ENCODE measurements at regions not wholly inside any gene's neighbourhood (a gene's known extent, or its start where the extent isn't known, plus 50 kb on each side); places are given as distances from the start of the nearest gene placed in this dataset.
"Not testable (repeated sequence)": the region's sequence is repeated elsewhere in the genome, so short reads cannot be mapped to it uniquely, and the experiment has no call there.

GRCh38 chr15:77904901-77905300 is 172.6 kb downstream of the TBC1D2B start:
- DNase-seq (ENCODE audit: low read depth in 2 of 2) = no peak
- Histone ChIP-seq H3K27me3 (ENCODE audit: control insufficient read depth, insufficient read depth, low read length) (no peaks in the 10 kb centered on the region), H3K9me3 (ENCODE audit: control insufficient read depth, insufficient read depth, low read depth, low read length) (no peaks in the 10 kb centered on the region), H2AFZ (ENCODE audit: low read length) (no peak overlapping the region), H3K4me3 (replicated peaks in 1 of 4; ENCODE audit: control extremely low read depth in 1 of 4, insufficient read depth in 1 of 4, low read depth in 3 of 4, low read length in 4 of 4) (no peak overlapping the region), H4K20me1 (ENCODE audit: control insufficient read depth, extremely low read depth, insufficient read depth, low read length) (no peaks in the 10 kb centered on the region), H3K4me1 (ENCODE audit: control insufficient read depth, extremely low read depth, insufficient read depth, low read length) (no peaks in the 10 kb centered on the region), H3K9ac (ENCODE audit: insufficient read depth, low read length) (no peak overlapping the region), H3K27ac (ENCODE audit: insufficient read depth, low read length) (no peak overlapping the region), H3K4me2 (ENCODE audit: extremely low read depth, insufficient read depth, low read length) (no peak overlapping the region), H3K79me2 (ENCODE audit: control insufficient read depth, insufficient read depth, low read length) (no peaks in the 10 kb centered on the region), H3K36me3 (ENCODE audit: control insufficient read depth, insufficient read depth, low read length) (no peaks in the 10 kb centered on the region)
- no peak for TF ChIP-seq CTCF (conservative IDR thresholded peaks at IDR 0.05 in 1 of 2, IDR thresholded peaks at IDR 0.05 in 1 of 2; ENCODE audit: low read depth in 1 of 2, low read length in 2 of 2)
- no peak for TF ChIP-seq EZH2 (IDR thresholded peaks at IDR 0.05; ENCODE audit: low read length, missing control alignments)

- H3K79me2 ChIP-seq (ENCODE audit: control insufficient read depth, insufficient read depth, low read length) = no peaks in the 10 kb centered on the region
- no peaks in the 10 kb centered on the region for H3K27me3 ChIP-seq (ENCODE audit: control insufficient read depth, insufficient read depth, low read length)
- no peak overlapping the region for H3K4me3 ChIP-seq (replicated peaks in 1 of 4; ENCODE audit: control extremely low read depth in 1 of 4, insufficient read depth in 1 of 4, low read depth in 3 of 4, low read length in 4 of 4)
- H3K9me3 ChIP-seq (ENCODE audit: control insufficient read depth, insufficient read depth, low read depth, low read length) = no peaks in the 10 kb centered on the region
- no peak overlapping the region for H2AFZ ChIP-seq (ENCODE audit: low read length)
- no peak for TF ChIP-seq EZH2 (IDR thresholded peaks at IDR 0.05; ENCODE audit: low read length, missing control alignments)
- no peak for TF ChIP-seq CTCF (conservative IDR thresholded peaks at IDR 0.05 in 1 of 2, IDR thresholded peaks at IDR 0.05 in 1 of 2; ENCODE audit: low read depth in 1 of 2, low read length in 2 of 2)
- H4K20me1 ChIP-seq (ENCODE audit: control insufficient read depth, extremely low read depth, insufficient read depth, low read length) = no peaks in the 10 kb centered on the region
- H3K4me2 ChIP-seq (ENCODE audit: extremely low read depth, insufficient read depth, low read length) = no peak overlapping the region
- no peaks in the 10 kb centered on the region for H3K4me1 ChIP-seq (ENCODE audit: control insufficient read depth, extremely low read depth, insufficient read depth, low read length)
- DNase-seq (ENCODE audit: low read depth in 2 of 2) = no peak
- no peak overlapping the region for H3K27ac ChIP-seq (ENCODE audit: insufficient read depth, low read length)
- H3K36me3 ChIP-seq (ENCODE audit: control insufficient read depth, insufficient read depth, low read length) = no peaks in the 10 kb centered on the region
- H3K9ac ChIP-seq (ENCODE audit: insufficient read depth, low read length) = no peak overlapping the region
Measured at GRCh38 chr15:77904436-77904821, 173.1 kb downstream of the TBC1D2B start.

- H3K4me1 ChIP-seq (ENCODE audit: control insufficient read depth, extremely low read depth, insufficient read depth, low read length); H3K27ac ChIP-seq (ENCODE audit: insufficient read depth, low read length); H3K27me3 ChIP-seq (ENCODE audit: control insufficient read depth, insufficient read depth, low read length); H3K9ac ChIP-seq (ENCODE audit: insufficient read depth, low read length); H4K20me1 ChIP-seq (ENCODE audit: control insufficient read depth, extremely low read depth, insufficient read depth, low read length); DNase-seq (ENCODE audit: low read depth in 2 of 2); H3K36me3 ChIP-seq (ENCODE audit: control insufficient read depth, insufficient read depth, low read length); H3K4me2 ChIP-seq (ENCODE audit: extremely low read depth, insufficient read depth, low read length); H3K4me3 ChIP-seq (replicated peaks in 1 of 4; ENCODE audit: control extremely low read depth in 1 of 4, insufficient read depth in 1 of 4, low read depth in 3 of 4, low read length in 4 of 4); H3K9me3 ChIP-seq (ENCODE audit: control insufficient read depth, insufficient read depth, low read depth, low read length); H2AFZ ChIP-seq (ENCODE audit: low read length); H3K79me2 ChIP-seq (ENCODE audit: control insufficient read depth, insufficient read depth, low read length): not testable (repeated sequence)
Measured at GRCh38 chr15:77903761-77904435, 173.6 kb downstream of the TBC1D2B start.
